SH-SY5Y (cell line): ENCODE measurements at regions not wholly inside any gene's neighbourhood (a gene's known extent, or its start where the extent isn't known, plus 50 kb on each side); places are given as distances from the start of the nearest gene placed in this dataset.

Source experiments
- GATA2 ChIP-seq: IDR thresholded peaks from 2 replicates; pipeline ENCODE4 v1.6.1; 2011; ENCODE audit warnings: mild to moderate bottlenecking, low read depth, low read length
- GATA3 ChIP-seq: IDR thresholded peaks from 2 replicates; pipeline ENCODE4 v1.6.1; 2011; ENCODE audit warnings: low read depth, mild to moderate bottlenecking, low read length, moderate library complexity

DNA sequence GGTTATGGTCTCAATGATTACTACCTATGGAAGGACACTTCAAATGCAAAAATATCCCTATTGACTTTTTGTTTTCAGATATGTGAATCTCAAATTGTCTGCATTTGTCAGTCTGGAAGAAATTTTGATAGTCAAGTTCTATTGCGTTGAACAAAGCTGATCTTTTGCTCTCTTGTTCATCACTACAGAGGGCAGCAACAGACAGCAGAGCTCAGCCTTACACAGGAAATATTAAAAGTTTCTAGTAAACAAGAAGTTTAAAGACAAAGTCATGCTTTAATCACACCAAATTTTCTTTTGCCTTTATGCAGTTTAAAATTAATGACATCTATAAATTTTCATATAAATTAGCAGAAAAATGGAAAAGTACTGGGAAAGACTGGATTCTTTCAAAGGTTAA lies 617.5 kb downstream of the NR4A2 start:
- no peak for TF ChIP-seq GATA2
- no peak for TF ChIP-seq GATA3
